GM12878 (cell line): ENCODE measurements at regions not wholly inside any gene's neighbourhood (a gene's known extent, or its start where the extent isn't known, plus 50 kb on each side); places are given as distances from the start of the nearest gene placed in this dataset.

ENCODE experiments used
- ATAC-seq: fragments of 200-7000 bp; cut with Tn5 transposase; 3 replicates; pipeline ENCODE4 v1.9.1; 2020; ENCODE audit warnings: mild to moderate bottlenecking, moderate library complexity
- BruUV-seq: library from RNA; stranded (reverse); fragments of 400-500 nt; replicated peaks from 2 replicates; lab custom pipeline; 2021; lab: Mats Ljungman, UMichigan
- CTCF ChIA-PET: fragments of 300-600 bp; sonication (Branson Sonifier 250); formaldehyde crosslinking; extraction: SDS; loops from one replicate; lab custom pipeline; 2021; ENCODE audit warnings: inconsistent platforms; lab: Yijun Ruan, JAX
- POLR2A ChIA-PET: fragments of 350-600 bp; formaldehyde crosslinking; extraction: SDS; loops from one replicate; lab custom pipeline; 2021; ENCODE audit warnings: inconsistent platforms; lab: Charles Lee
- RAD21 ChIA-PET: fragments of 300-600 bp; sonication (Branson Sonifier 250); formaldehyde crosslinking; loops from one replicate; lab custom pipeline; 2023; ENCODE audit warnings: antibody characterized with exemption; ENCODE audit not compliant: unreplicated experiment; lab: Charles Lee
- SMC1A ChIA-PET: fragments of 300-600 bp; sonication (Branson Sonifier 250); formaldehyde crosslinking; loops from one replicate; lab custom pipeline; 2023; ENCODE audit not compliant: unreplicated experiment, uncharacterized antibody; lab: Charles Lee
- DNase-seq: peaks from one replicate; pipeline ENCODE4 v3.0.0-alpha.2; 2011; ENCODE audit warnings: low read depth, low spot score
- FAIRE-seq: peaks from 3 replicates; lab custom pipeline; 2011; peaks lifted over from hg19 to GRCh38; lab: Jason Lieb, UNC
- H2AFZ ChIP-seq: 2 replicates; pipeline ENCODE4 v1.6.0; 2011; ENCODE audit warnings: low read depth, low read length, control low read depth; ENCODE audit not compliant: control insufficient read depth
- H3K27ac ChIP-seq: 2 replicates; pipeline ENCODE4 v1.5.1; 2011; ENCODE audit warnings: control low read depth; ENCODE audit not compliant: control insufficient read depth, insufficient read depth
- H3K27me3 ChIP-seq, 2 experiments: replicated peaks in 1 of 2; 2 replicates each; pipeline versions ENCODE4 v1.6.0 to v1.6.1; 2011; ENCODE audit warnings: low read length in 1 of 2; ENCODE audit not compliant: control insufficient read depth in 2 of 2, insufficient read depth in 2 of 2
- H3K36me3 ChIP-seq, 2 experiments: 2 replicates each; pipeline ENCODE4 v1.5.1; 2011; ENCODE audit warnings: low read length in 1 of 2; ENCODE audit not compliant: control insufficient read depth in 2 of 2, insufficient read depth in 2 of 2
- H3K4me1 ChIP-seq: 2 replicates; pipeline ENCODE4 v1.6.1; 2011; ENCODE audit warnings: mild to moderate bottlenecking, low read length, moderate library complexity, mixed read lengths; ENCODE audit not compliant: control insufficient read depth, insufficient read depth
- H3K4me2 ChIP-seq: 2 replicates; pipeline ENCODE4 v1.6.0; 2011; ENCODE audit warnings: control low read depth; ENCODE audit not compliant: control insufficient read depth, insufficient read depth
- H3K4me3 ChIP-seq: fragments of 200-600 bp; sonication (generic); 2 replicates; pipeline ENCODE4 v1.5.1; 2016
- H3K79me2 ChIP-seq: 2 replicates; pipeline ENCODE4 v1.6.0; 2011; ENCODE audit warnings: low read length; ENCODE audit not compliant: control insufficient read depth, insufficient read depth
- H3K9ac ChIP-seq: 2 replicates; pipeline ENCODE4 v1.8.0; 2011; ENCODE audit warnings: low read length, control low read depth, mixed read lengths; ENCODE audit not compliant: control insufficient read depth, insufficient read depth
- H3K9me3 ChIP-seq: replicated peaks from 3 replicates; pipeline ENCODE4 v1.5.1; 2011; ENCODE audit warnings: mild to moderate bottlenecking, low read length; ENCODE audit not compliant: control insufficient read depth, insufficient read depth
- H4K20me1 ChIP-seq: 2 replicates; pipeline ENCODE4 v1.6.0; 2011; ENCODE audit not compliant: control insufficient read depth, insufficient read depth
- CHD1 ChIP-seq: IDR thresholded peaks from 2 replicates; pipeline ENCODE4 v1.6.1; 2012; ENCODE audit warnings: low read depth, low read length, improper control_type of control experiment
- CTCF ChIP-seq, 3 experiments: IDR thresholded peaks in 2 of 3; conservative IDR thresholded peaks in 1 of 3; 2 replicates each; pipeline ENCODE4 v1.5.1; 2011; ENCODE audit warnings: low read depth in 3 of 3, low read length in 3 of 3, mild to moderate bottlenecking in 3 of 3, control low read depth in 2 of 3, moderate library complexity in 2 of 3, inconsistent platforms in 1 of 3, mixed read lengths in 1 of 3; ENCODE audit not compliant: control insufficient read depth in 2 of 3, insufficient read depth in 1 of 3; ENCODE audit errors: extremely low read depth in 1 of 3
- E2F4 ChIP-seq: IDR thresholded peaks from 2 replicates; pipeline ENCODE4 v1.6.1; 2012; ENCODE audit warnings: low read depth, low read length, improper control_type of control experiment
- PAX5 ChIP-seq: IDR thresholded peaks from 2 replicates; pipeline ENCODE4 v1.6.1; 2011; ENCODE audit warnings: low read depth, low read length, borderline replicate concordance
- YY1 ChIP-seq: IDR thresholded peaks from 2 replicates; pipeline ENCODE4 v1.6.1; 2011; ENCODE audit warnings: low read depth, mild to moderate bottlenecking, low read length
- WGBS: methylation state at CpG from one replicate; pipeline ENCODE4 v1.1.6; 2016; ENCODE audit warnings: low lambda C conversion rate; ENCODE audit not compliant: insufficient replicate concordance, insufficient coverage; ENCODE audit errors: missing lambda C conversion rate; 5-methylcytosine and 5-hydroxymethylcytosine counted together
- in situ Hi-C: fragments of 300-500 bp; cut with MboI; formaldehyde crosslinking; loops from 9 replicates; pipeline ENCODE4 v1.14.3; 2018; ENCODE audit warnings: mixed read lengths
- intact Hi-C: fragments of 100-400 bp; cut with micrococcal nuclease; formaldehyde crosslinking; loops from one replicate; pipeline ENCODE4 v1.14.2; 2022; ENCODE audit not compliant: unreplicated experiment

- H3K27ac ChIP-seq: no peak overlapping the region
- no peak overlapping the region for H3K9ac ChIP-seq
- DNase-seq (no peak), ATAC-seq (no peak), FAIRE-seq (no peak)
- 100% methylated on average over 1 of the region's 2 CpGs for WGBS
- no peak overlapping the region for H3K4me3 ChIP-seq
- TF ChIP-seq PAX5 (no peak), CTCF (IDR thresholded peaks at IDR 0.05 in 2 of 3, conservative IDR thresholded peaks at IDR 0.05 in 1 of 3; ENCODE audit: control insufficient read depth in 2 of 3, extremely low read depth in 1 of 3, insufficient read depth in 1 of 3, low read depth in 3 of 3, low read length in 3 of 3) (no peak), CHD1 (no peak), YY1 (no peak), E2F4 (no peak)
- ChIA-PET CTCF (interaction anchor here (0.6 to 0.7 kb wide), 2 partner anchors 53 to 202 kb away, joined by 4 read pairs; no protein-coding TSS in a partner anchor), SMC1A (interaction anchor here (0.7 to 1.6 kb wide), 5 partner anchors 9 to 148 kb away, joined by 3 to 4 read pairs (median 3); no protein-coding TSS in a partner anchor), RAD21 (interaction anchor here (0.7 kb wide), 1 partner anchor 302 kb away, joined by 3 read pairs; no protein-coding TSS in a partner anchor), POLR2A (interaction anchor here (0.7 kb wide), 1 partner anchor 74 kb away, joined by 3 read pairs; no protein-coding TSS in a partner anchor)
- no peaks in the 10 kb centered on the region for H3K27me3 ChIP-seq
- intact Hi-C loops (no loop called here), in situ Hi-C loops (no loop called here)
- H3K79me2 ChIP-seq: no peaks in the 10 kb centered on the region
- no peaks in the 10 kb centered on the region for H3K36me3 ChIP-seq
- H3K4me2 ChIP-seq: no peak overlapping the region
- BruUV-seq: no TSS peak
- H3K4me1 ChIP-seq: no peaks in the 10 kb centered on the region
- no peaks in the 10 kb centered on the region for H4K20me1 ChIP-seq
- no peaks in the 10 kb centered on the region for H3K9me3 ChIP-seq
- no peak overlapping the region for H2AFZ ChIP-seq
Measured at GRCh38 chr3:156776031-156776430, 50.1 kb upstream of the LEKR1 start.
